Testis (tissue), 2 donors: ENCODE measurements at regions not wholly inside any gene's neighbourhood (a gene's known extent, or its start where the extent isn't known, plus 50 kb on each side); places are given as distances from the start of the nearest gene placed in this dataset.

Experiments used
- DNase-seq: peaks from one replicate; pipeline ENCODE4 v3.0.0-alpha.2; 2019
- H3K27ac ChIP-seq, 2 donors: fragments of 200-600 bp; sonication (generic); one replicate each; pipeline ENCODE4 v1.5.1; 2019
- H3K27me3 ChIP-seq: fragments of 200-600 bp; sonication (generic); one replicate; pipeline ENCODE4 v1.5.1; 2019
- H3K36me3 ChIP-seq: fragments of 200-600 bp; sonication (generic); one replicate; pipeline ENCODE4 v1.5.1; 2017; ENCODE audit warnings: low read depth; ENCODE audit errors: missing control alignments
- H3K4me1 ChIP-seq: fragments of 200-600 bp; sonication (generic); one replicate; pipeline ENCODE4 v1.5.1; 2019
- H3K4me3 ChIP-seq, 2 donors: fragments of 200-600 bp; sonication (generic); one replicate each; pipeline ENCODE4 v1.5.1; 2017 to 2019
- H3K9me3 ChIP-seq: fragments of 200-600 bp; sonication (generic); one replicate; pipeline ENCODE4 v1.5.1; 2017
- POLR2A ChIP-seq: fragments of 450-650 bp; IDR thresholded peaks from one replicate; pipeline ENCODE4 v1.6.1; 2017; ENCODE audit warnings: antibody characterized with exemption, mild to moderate bottlenecking, moderate library complexity
- WGBS, 2 donors: methylation state at CpG; one replicate each; pipeline ENCODE4 v1.1.5; 2018; 5-methylcytosine and 5-hydroxymethylcytosine counted together
- intact Hi-C: fragments of 100-400 bp; cut with DNase I; formaldehyde crosslinking; loops from one replicate; pipeline ENCODE4 v1.15.1; 2023; ENCODE audit warnings: low total_unique reads
- TF ChIP-seq, protein P1 (sequence below), 3 experiments: fragments of 450-650 bp in 2 of 3; fragments of 200-600 bp in 1 of 3; sonication (generic) in 1 of 3; IDR thresholded peaks; one replicate each; pipeline ENCODE4 v1.5.1; 2016 to 2019; ENCODE audit warnings: antibody characterized with exemption in 3 of 3, mild to moderate bottlenecking in 2 of 3, moderate library complexity in 1 of 3

DNA sequence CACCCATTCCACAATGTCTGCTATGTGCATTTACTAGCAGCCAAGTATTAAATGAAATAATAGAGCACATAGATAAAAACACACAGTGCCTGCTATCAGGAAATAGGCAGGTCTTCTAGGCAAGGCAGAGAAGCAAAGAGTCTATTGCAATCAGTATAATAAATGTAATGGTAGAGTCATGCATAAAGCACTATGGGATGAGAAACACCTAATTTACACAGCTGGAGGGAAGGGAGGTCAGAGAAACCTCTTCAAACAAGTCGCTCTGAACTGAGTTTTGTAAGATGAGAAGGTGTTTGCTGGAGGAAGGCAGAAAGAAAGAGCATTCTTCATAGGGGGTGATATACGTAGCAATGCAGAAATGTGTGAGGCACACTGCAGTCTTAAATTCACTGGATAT is 341.0 kb upstream of the DMAC1 start:
- H3K36me3 ChIP-seq, result no peaks in the 10 kb centered on the region
- no peak for TF ChIP-seq POLR2A
- TF ChIP-seq, protein P1, sequence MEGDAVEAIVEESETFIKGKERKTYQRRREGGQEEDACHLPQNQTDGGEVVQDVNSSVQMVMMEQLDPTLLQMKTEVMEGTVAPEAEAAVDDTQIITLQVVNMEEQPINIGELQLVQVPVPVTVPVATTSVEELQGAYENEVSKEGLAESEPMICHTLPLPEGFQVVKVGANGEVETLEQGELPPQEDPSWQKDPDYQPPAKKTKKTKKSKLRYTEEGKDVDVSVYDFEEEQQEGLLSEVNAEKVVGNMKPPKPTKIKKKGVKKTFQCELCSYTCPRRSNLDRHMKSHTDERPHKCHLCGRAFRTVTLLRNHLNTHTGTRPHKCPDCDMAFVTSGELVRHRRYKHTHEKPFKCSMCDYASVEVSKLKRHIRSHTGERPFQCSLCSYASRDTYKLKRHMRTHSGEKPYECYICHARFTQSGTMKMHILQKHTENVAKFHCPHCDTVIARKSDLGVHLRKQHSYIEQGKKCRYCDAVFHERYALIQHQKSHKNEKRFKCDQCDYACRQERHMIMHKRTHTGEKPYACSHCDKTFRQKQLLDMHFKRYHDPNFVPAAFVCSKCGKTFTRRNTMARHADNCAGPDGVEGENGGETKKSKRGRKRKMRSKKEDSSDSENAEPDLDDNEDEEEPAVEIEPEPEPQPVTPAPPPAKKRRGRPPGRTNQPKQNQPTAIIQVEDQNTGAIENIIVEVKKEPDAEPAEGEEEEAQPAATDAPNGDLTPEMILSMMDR (IDR thresholded peaks at IDR 0.05), result no peak
- DNase-seq, result no peak
- intact Hi-C loops, result no loop called here
- no peaks in the 10 kb centered on the region for H3K4me1 ChIP-seq
- 68 to 70% methylated on average over 2 of the region's 2 CpGs for WGBS, 2 donors
- H3K9me3 ChIP-seq, result no peaks in the 10 kb centered on the region
- no peak overlapping the region for H3K4me3 ChIP-seq
- H3K27ac ChIP-seq, result no peak overlapping the region
- no peaks in the 10 kb centered on the region for H3K27me3 ChIP-seq

- Histone ChIP-seq H3K27ac (no peak overlapping the region), H3K4me3 (no peak overlapping the region), H3K4me1 (no peaks in the 10 kb centered on the region), H3K36me3 (no peaks in the 10 kb centered on the region), H3K27me3 (no peaks in the 10 kb centered on the region), H3K9me3 (no peaks in the 10 kb centered on the region)
- no peak for TF ChIP-seq POLR2A
- TF ChIP-seq, protein P1 (IDR thresholded peaks at IDR 0.05), result no peak
- DNase-seq, result no peak
- 94 to 100% methylated on average over 1 of the region's 1 CpG for WGBS, 2 donors
- intact Hi-C loops, result no loop called here
Measured at GRCh38 chr9:8139756-8140155, 340.2 kb upstream of the DMAC1 start.

GRCh38 chr9:8136477-8136876 is 336.9 kb upstream of the DMAC1 start:
- intact Hi-C loops, result no loop called here
- no peak overlapping the region for H3K4me3 ChIP-seq
- DNase-seq, result no peak
- H3K9me3 ChIP-seq, result no peaks in the 10 kb centered on the region
- no peaks in the 10 kb centered on the region for H3K36me3 ChIP-seq
- H3K27me3 ChIP-seq, result no peaks in the 10 kb centered on the region
- H3K27ac ChIP-seq, result no peak overlapping the region
- TF ChIP-seq, protein P1 (IDR thresholded peaks at IDR 0.05), result no peak
- no peak for TF ChIP-seq POLR2A
- H3K4me1 ChIP-seq, result no peaks in the 10 kb centered on the region
- WGBS, 2 donors, result 82 to 94% methylated on average over 1 of the region's 1 CpG

GRCh38 chr9:8134635-8135034 is 335.1 kb upstream of the DMAC1 start:
- no peak overlapping the region for H3K4me3 ChIP-seq
- no peaks in the 10 kb centered on the region for H3K36me3 ChIP-seq
- no peak for DNase-seq
- no peaks in the 10 kb centered on the region for H3K9me3 ChIP-seq
- H3K4me1 ChIP-seq, result no peaks in the 10 kb centered on the region
- no peak overlapping the region for H3K27ac ChIP-seq
- WGBS, 2 donors, result 87% methylated on average over 3 of the region's 3 CpGs
- intact Hi-C loops, result no loop called here
- H3K27me3 ChIP-seq, result no peaks in the 10 kb centered on the region
- TF ChIP-seq, protein P1 (IDR thresholded peaks at IDR 0.05), result no peak
- TF ChIP-seq POLR2A, result no peak

DNA sequence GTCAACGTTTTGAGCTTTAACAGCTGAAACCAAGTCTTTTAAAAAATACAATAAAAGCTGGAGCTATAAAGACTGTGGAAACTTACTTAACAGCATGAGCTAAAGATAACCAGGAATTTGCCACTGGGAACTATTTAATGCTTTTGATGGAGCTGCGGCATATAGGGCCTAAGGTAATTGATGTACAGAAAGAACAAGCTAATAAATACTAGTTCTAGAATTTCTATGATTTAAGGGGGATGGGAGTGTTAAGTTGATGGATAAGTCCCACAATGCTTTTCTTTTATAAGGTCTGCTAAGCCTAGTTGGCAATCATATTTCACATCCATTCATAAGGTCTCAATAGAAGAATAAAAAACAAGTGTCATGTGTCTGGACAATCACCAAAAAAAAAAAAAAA is 334.0 kb upstream of the DMAC1 start:
- H3K27ac ChIP-seq, result no peak overlapping the region
- no peak for DNase-seq
- H3K4me3 ChIP-seq, result no peak overlapping the region
- H3K9me3 ChIP-seq, result no peaks in the 10 kb centered on the region
- no peaks in the 10 kb centered on the region for H3K4me1 ChIP-seq
- WGBS, 2 donors, result 58 to 60% methylated on average over 2 of the region's 2 CpGs
- H3K27me3 ChIP-seq, result no peaks in the 10 kb centered on the region
- no peaks in the 10 kb centered on the region for H3K36me3 ChIP-seq
- intact Hi-C loops, result no loop called here
- TF ChIP-seq POLR2A, result no peak
- TF ChIP-seq, protein P1 (IDR thresholded peaks at IDR 0.05), result no peak
